SK-N-MC (cell line): ENCODE measurements at regions not wholly inside any gene's neighbourhood (a gene's known extent, or its start where the extent isn't known, plus 50 kb on each side); places are given as distances from the start of the nearest gene placed in this dataset.

Source experiments
- EZH2 ChIP-seq: fragments of 200-600 bp; sonication (generic); IDR thresholded peaks from one replicate; pipeline ENCODE4 v1.6.1; 2017; ENCODE audit warnings: antibody characterized with exemption
- POLR2AphosphoS5 ChIP-seq: IDR thresholded peaks from 2 replicates; pipeline ENCODE4 v1.6.1; 2012; ENCODE audit warnings: mild to moderate bottlenecking, low read depth, low read length, borderline replicate concordance

GRCh38 chrX:6374556-6374955 lies 145.9 kb upstream of the NLGN4X start:
- TF ChIP-seq EZH2 (no peak), POLR2AphosphoS5 (no peak)
